Trophoblast cell (in vitro differentiated cells and primary cell): ENCODE measurements at regions not wholly inside any gene's neighbourhood (a gene's known extent, or its start where the extent isn't known, plus 50 kb on each side); places are given as distances from the start of the nearest gene placed in this dataset.
A peak's percentile ranks its signal among the peaks of the same experiment; 100 is the strongest.

Experiments used
- DNase-seq, 2 donors: peaks; one replicate each; pipeline ENCODE4 v3.0.0-alpha.2; 2016
- H2AFZ ChIP-seq: 2 replicates; pipeline ENCODE4 v1.6.1; 2013; ENCODE audit warnings: low read length, moderate library complexity, mild to moderate bottlenecking; ENCODE audit not compliant: insufficient read depth, poor library complexity
- H2AK5ac ChIP-seq: 2 replicates; pipeline ENCODE4 v1.6.1; 2013; ENCODE audit warnings: mild to moderate bottlenecking, low read length
- H2BK120ac ChIP-seq: 2 replicates; pipeline ENCODE4 v1.6.1; 2013; ENCODE audit warnings: low read length, mild to moderate bottlenecking, moderate library complexity; ENCODE audit not compliant: insufficient read depth, poor library complexity
- H2BK12ac ChIP-seq: 2 replicates; pipeline ENCODE4 v1.6.1; 2013; ENCODE audit warnings: mild to moderate bottlenecking, low read length, moderate library complexity
- H2BK5ac ChIP-seq: 2 replicates; pipeline ENCODE4 v1.6.1; 2013; ENCODE audit warnings: low read length, low read depth, moderate library complexity, mild to moderate bottlenecking; ENCODE audit not compliant: poor library complexity
- H3K14ac ChIP-seq: 2 replicates; pipeline ENCODE4 v1.6.1; 2013; ENCODE audit warnings: mild to moderate bottlenecking, low read length
- H3K18ac ChIP-seq: 2 replicates; pipeline ENCODE4 v1.6.1; 2013; ENCODE audit warnings: mild to moderate bottlenecking, low read length
- H3K23ac ChIP-seq: 2 replicates; pipeline ENCODE4 v1.6.1; 2013; ENCODE audit warnings: low read length
- H3K27ac ChIP-seq: 2 replicates; pipeline ENCODE4 v1.5.1; 2013; ENCODE audit warnings: low read depth, mild to moderate bottlenecking, inconsistent platforms, low read length, moderate library complexity
- H3K27me3 ChIP-seq: 2 replicates; pipeline ENCODE4 v1.6.1; 2013; ENCODE audit warnings: inconsistent platforms, mild to moderate bottlenecking, low read length, moderate library complexity; ENCODE audit not compliant: insufficient read depth
- H3K36me3 ChIP-seq, 2 experiments: 1 replicate in 1 of 2; 2 replicates in 1 of 2; pipeline ENCODE4 v1.6.1; 2013; ENCODE audit warnings: low read length in 2 of 2, mild to moderate bottlenecking in 2 of 2, moderate library complexity in 1 of 2; ENCODE audit not compliant: insufficient read depth in 2 of 2, control insufficient read depth in 1 of 2
- H3K4ac ChIP-seq: 2 replicates; pipeline ENCODE4 v1.6.1; 2013; ENCODE audit warnings: low read depth, mild to moderate bottlenecking, low read length, moderate library complexity
- H3K4me1 ChIP-seq, 2 experiments: 1 replicate in 1 of 2; 2 replicates in 1 of 2; pipeline ENCODE4 v1.6.1; 2013; ENCODE audit warnings: low read length in 2 of 2, mild to moderate bottlenecking in 2 of 2, moderate library complexity in 1 of 2; ENCODE audit not compliant: insufficient read depth in 2 of 2, control insufficient read depth in 1 of 2
- H3K4me2 ChIP-seq: 2 replicates; pipeline ENCODE4 v1.6.1; 2013; ENCODE audit warnings: inconsistent platforms, mild to moderate bottlenecking, low read length, moderate library complexity
- H3K4me3 ChIP-seq: 2 replicates; pipeline ENCODE4 v1.5.1; 2013; ENCODE audit warnings: mild to moderate bottlenecking, low read depth, low read length, inconsistent platforms
- H3K79me1 ChIP-seq: one replicate; pipeline ENCODE4 v1.6.1; 2013; ENCODE audit warnings: low read length
- H3K79me2 ChIP-seq: 2 replicates; pipeline ENCODE4 v1.6.1; 2013; ENCODE audit warnings: low read length, mild to moderate bottlenecking; ENCODE audit not compliant: control insufficient read depth, insufficient read depth, poor library complexity
- H3K9ac ChIP-seq: 2 replicates; pipeline ENCODE4 v1.6.1; 2013; ENCODE audit warnings: mild to moderate bottlenecking, low read length
- H3K9me3 ChIP-seq: 2 replicates; pipeline ENCODE4 v1.6.1; 2013; ENCODE audit warnings: low read depth, mild to moderate bottlenecking, control low read depth, inconsistent platforms, low read length; ENCODE audit not compliant: insufficient read depth
- H4K12ac ChIP-seq: 2 replicates; pipeline ENCODE4 v1.6.1; 2013; ENCODE audit warnings: low read depth, mild to moderate bottlenecking, low read length, moderate library complexity
- H4K8ac ChIP-seq: 2 replicates; pipeline ENCODE4 v1.6.1; 2013; ENCODE audit warnings: low read depth, mild to moderate bottlenecking, low read length, moderate library complexity
- H4K91ac ChIP-seq: one replicate; pipeline ENCODE4 v1.6.1; 2013; ENCODE audit warnings: low read depth, mild to moderate bottlenecking, low read length, moderate library complexity
- WGBS: extraction: QIAGEN DNeasy Blood & Tissue Kit; methylation state at CpG from one replicate; pipeline ENCODE4 v1.1.7; 2013; ENCODE audit warnings: missing lambda C conversion rate; ENCODE audit not compliant: insufficient read length, insufficient coverage; ENCODE audit errors: extremely low coverage; 5-methylcytosine and 5-hydroxymethylcytosine counted together

DNA sequence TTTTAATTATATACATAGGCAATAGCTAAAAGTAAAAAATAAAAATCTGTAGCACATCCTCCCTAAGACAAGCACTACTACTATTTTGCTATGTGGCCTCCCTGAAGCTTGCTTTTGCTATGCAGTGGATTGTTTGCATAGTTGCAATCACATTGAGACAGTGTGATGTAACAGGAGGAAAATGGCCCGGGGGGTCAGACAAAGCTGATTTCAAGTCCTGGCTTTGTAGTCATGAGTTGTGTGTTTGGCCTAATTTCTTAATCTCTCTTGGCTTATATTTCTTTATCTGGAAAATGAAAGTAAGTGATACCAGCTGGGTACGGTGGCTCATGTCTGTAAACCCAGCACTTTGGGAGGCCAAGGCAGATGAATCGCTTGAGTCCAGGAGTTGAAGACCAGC lies 166.6 kb downstream of the LHFPL1 start:
- H3K23ac ChIP-seq, result no peak overlapping the region
- H3K9me3 ChIP-seq, result no peaks in the 10 kb centered on the region
- no peaks in the 10 kb centered on the region for H3K36me3 ChIP-seq
- H4K91ac ChIP-seq, result no peak overlapping the region
- no peaks in the 10 kb centered on the region for H3K27me3 ChIP-seq
- no peak overlapping the region for H3K9ac ChIP-seq
- H2BK120ac ChIP-seq, result peak overlapping the region; percentile 43
- H4K8ac ChIP-seq, result no peak overlapping the region
- H3K4me1 ChIP-seq, result peaks cover 0 to 3% of the 10 kb centered on the region in 2 experiments
- no peak overlapping the region for H2AFZ ChIP-seq
- no CpG with 5 or more reads among the region's 3 CpGs for WGBS
- no peak overlapping the region for H2BK12ac ChIP-seq
- H2AK5ac ChIP-seq, result no peak overlapping the region
- no peak overlapping the region for H3K4me2 ChIP-seq
- no peak overlapping the region for H3K18ac ChIP-seq
- no peak overlapping the region for H3K4ac ChIP-seq
- peak; percentile 72 to 90 for DNase-seq
- no peaks in the 10 kb centered on the region for H3K79me1 ChIP-seq
- no peak overlapping the region for H2BK5ac ChIP-seq
- H3K14ac ChIP-seq, result no peak overlapping the region
- no peak overlapping the region for H4K12ac ChIP-seq
- no peak overlapping the region for H3K4me3 ChIP-seq
- no peaks in the 10 kb centered on the region for H3K79me2 ChIP-seq
- H3K27ac ChIP-seq, result no peak overlapping the region

DNA sequence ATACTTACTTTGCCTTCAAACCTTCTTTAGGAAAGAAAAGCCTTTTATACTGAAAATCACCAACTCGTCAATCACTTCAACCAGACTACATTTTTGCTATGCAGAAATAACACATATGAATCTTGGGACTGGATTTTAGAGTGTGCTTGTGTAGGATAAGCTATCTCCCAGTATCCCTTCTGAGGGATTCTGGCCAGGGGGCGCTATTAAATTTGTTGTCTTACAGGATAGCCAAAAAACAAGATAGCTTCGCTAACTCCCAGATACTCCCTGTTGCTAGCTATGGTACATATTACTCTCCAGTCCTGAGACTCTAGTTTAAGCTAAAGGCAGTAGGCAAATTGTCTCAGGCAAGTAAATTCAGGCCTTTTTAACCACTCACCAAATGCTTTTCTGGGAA lies 167.2 kb downstream of the LHFPL1 start:
- Histone ChIP-seq H3K23ac (no peak overlapping the region), H4K91ac (no peak overlapping the region), H3K4ac (no peak overlapping the region), H3K36me3 (no peaks in the 10 kb centered on the region), H2AFZ (no peak overlapping the region), H3K18ac (no peak overlapping the region), H3K79me2 (no peaks in the 10 kb centered on the region), H2BK5ac (no peak overlapping the region), H3K9me3 (no peaks in the 10 kb centered on the region), H4K8ac (no peak overlapping the region), H3K27me3 (no peaks in the 10 kb centered on the region), H3K4me1 (peaks cover 0 to 3% of the 10 kb centered on the region in 2 experiments), H2BK12ac (no peak overlapping the region), H4K12ac (no peak overlapping the region), H3K14ac (no peak overlapping the region), H3K4me2 (no peak overlapping the region), H3K27ac (no peak overlapping the region), H2AK5ac (no peak overlapping the region), H3K79me1 (no peaks in the 10 kb centered on the region), H2BK120ac (no peak overlapping the region), H3K9ac (no peak overlapping the region), H3K4me3 (no peak overlapping the region)
- WGBS, result no CpG with 5 or more reads among the region's 3 CpGs
- DNase-seq, result peak in 1 of 2 donors; percentile 26

DNA sequence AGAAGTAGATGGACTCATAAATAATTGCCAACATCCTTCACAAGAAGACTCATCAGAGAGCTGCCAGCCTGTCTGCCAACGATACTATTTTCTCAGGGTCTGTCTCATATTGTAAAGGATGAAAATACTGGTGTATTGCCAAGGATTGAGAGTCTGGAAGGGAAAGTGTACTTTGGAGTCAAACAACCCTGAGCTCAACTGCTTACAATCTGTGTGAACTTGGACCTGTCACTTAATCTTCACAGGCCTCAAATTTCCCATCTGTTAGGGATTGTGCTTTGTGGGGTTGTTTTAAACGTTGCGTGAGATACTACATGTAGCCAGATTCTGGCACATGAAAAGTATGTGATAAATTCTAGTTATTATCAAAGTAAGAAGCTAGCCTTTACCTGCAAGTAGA lies 169.1 kb downstream of the LHFPL1 start:
- no CpG with 5 or more reads among the region's 3 CpGs for WGBS
- no peak overlapping the region for H4K12ac ChIP-seq
- H2AFZ ChIP-seq, result no peak overlapping the region
- no peak overlapping the region for H3K23ac ChIP-seq
- no peak overlapping the region for H2BK12ac ChIP-seq
- no peaks in the 10 kb centered on the region for H3K27me3 ChIP-seq
- H3K27ac ChIP-seq, result no peak overlapping the region
- no peak overlapping the region for H3K4ac ChIP-seq
- no peak overlapping the region for H4K91ac ChIP-seq
- H3K18ac ChIP-seq, result no peak overlapping the region
- H3K79me1 ChIP-seq, result no peaks in the 10 kb centered on the region
- H3K4me2 ChIP-seq, result no peak overlapping the region
- no peak overlapping the region for H3K14ac ChIP-seq
- no peak overlapping the region for H2BK5ac ChIP-seq
- no peak overlapping the region for H2AK5ac ChIP-seq
- H3K36me3 ChIP-seq, result no peaks in the 10 kb centered on the region
- no peak overlapping the region for H3K9ac ChIP-seq
- H4K8ac ChIP-seq, result no peak overlapping the region
- H3K9me3 ChIP-seq, result no peaks in the 10 kb centered on the region
- H3K79me2 ChIP-seq, result no peaks in the 10 kb centered on the region
- peaks cover 0 to 3% of the 10 kb centered on the region in 2 experiments for H3K4me1 ChIP-seq
- no peak overlapping the region for H3K4me3 ChIP-seq
- no peak overlapping the region for H2BK120ac ChIP-seq
- DNase-seq, result no peak

DNA sequence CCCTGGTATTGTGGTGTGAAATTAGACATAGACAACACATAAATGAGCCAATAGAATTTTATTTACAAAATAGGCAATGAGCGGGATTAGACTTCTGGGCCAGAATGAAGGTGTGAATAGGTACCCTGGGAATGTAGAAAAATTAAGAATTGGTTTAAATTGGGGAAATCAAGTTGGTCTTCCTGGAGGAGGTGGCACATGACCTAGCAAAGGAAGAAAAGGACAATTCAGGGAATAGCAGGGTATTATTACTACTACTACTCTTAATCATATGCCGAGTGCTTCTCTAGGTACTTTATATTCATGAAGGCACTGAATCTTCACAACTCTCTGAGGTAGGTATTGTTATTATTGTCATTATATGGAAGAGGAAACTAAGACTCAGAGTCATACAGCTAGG lies 202.1 kb downstream of the LHFPL1 start:
- no peak overlapping the region for H2AK5ac ChIP-seq
- no peak overlapping the region for H4K8ac ChIP-seq
- H3K9me3 ChIP-seq, result no peaks in the 10 kb centered on the region
- DNase-seq, result no peak
- H3K23ac ChIP-seq, result no peak overlapping the region
- no peak overlapping the region for H2AFZ ChIP-seq
- no peak overlapping the region for H3K4ac ChIP-seq
- no peak overlapping the region for H3K4me2 ChIP-seq
- no peaks in the 10 kb centered on the region for H3K79me1 ChIP-seq
- H2BK120ac ChIP-seq, result no peak overlapping the region
- no CpG with 5 or more reads among the region's 2 CpGs for WGBS
- H4K91ac ChIP-seq, result no peak overlapping the region
- no peak overlapping the region for H3K18ac ChIP-seq
- no peaks in the 10 kb centered on the region for H3K27me3 ChIP-seq
- no peak overlapping the region for H3K4me3 ChIP-seq
- H3K27ac ChIP-seq, result no peak overlapping the region
- H3K36me3 ChIP-seq, result no peaks in the 10 kb centered on the region
- no peak overlapping the region for H3K14ac ChIP-seq
- H2BK12ac ChIP-seq, result no peak overlapping the region
- H4K12ac ChIP-seq, result no peak overlapping the region
- H3K4me1 ChIP-seq, result no peaks in the 10 kb centered on the region
- H3K9ac ChIP-seq, result no peak overlapping the region
- no peak overlapping the region for H2BK5ac ChIP-seq
- H3K79me2 ChIP-seq, result no peaks in the 10 kb centered on the region
